ENCODE measurements at regions not wholly inside any gene's neighbourhood (a gene's known extent, or its start where the extent isn't known, plus 50 kb on each side); places are given as distances from the start of the nearest gene placed in this dataset.

DNA sequence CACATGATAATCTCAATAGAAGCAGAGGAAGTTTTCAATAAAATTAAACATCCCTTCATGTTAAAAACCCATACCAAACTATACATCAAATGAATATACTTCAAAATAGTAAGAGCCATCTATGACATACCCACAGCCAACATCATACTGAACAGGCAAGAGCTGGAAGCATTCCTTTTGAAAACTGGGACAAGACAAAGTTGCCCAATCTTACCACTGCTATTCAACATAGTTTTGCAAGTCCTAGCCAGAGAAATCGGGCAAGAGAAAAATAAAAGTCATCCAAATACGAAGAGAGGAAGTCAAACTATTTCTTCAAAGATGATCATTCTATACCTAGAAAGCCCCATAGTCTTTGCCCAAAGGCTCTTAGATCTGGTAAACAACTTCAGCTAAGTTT lies 454.7 kb upstream of the PRICKLE1 start:
- Mint-ChIP-seq H3K36me3 (ENCODE audit: low read depth) (no peaks in the 10 kb centered on the region), H3K27ac (no peak overlapping the region), H3K9me3 (peaks cover 12% of the 10 kb centered on the region), H3K4me3 (no peak overlapping the region), H3K27me3 (no peaks in the 10 kb centered on the region), H3K4me1 (no peaks in the 10 kb centered on the region)
- no peak for ATAC-seq (replicated peaks)

DNA sequence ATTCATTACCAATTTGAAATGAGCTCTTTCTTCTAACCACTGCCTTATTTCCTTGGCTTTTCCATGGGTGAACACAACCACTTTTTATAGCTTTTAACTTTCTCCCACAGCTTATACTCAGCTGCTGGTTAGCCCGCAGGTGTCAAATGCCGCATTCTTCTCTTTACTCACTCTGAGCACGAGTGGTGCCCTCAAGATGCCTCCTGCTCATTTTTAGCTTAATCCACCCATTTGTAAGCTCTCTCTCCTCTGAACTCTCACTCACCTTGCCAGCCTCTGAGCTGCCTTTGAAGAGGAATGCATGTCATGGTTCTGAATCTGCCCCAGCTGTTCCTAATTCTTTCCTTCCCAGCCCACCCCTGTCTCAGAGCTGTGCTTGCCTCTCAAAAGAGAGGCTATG lies 449.4 kb upstream of the PRICKLE1 start:
- Mint-ChIP-seq H3K36me3 (ENCODE audit: low read depth) (no peaks in the 10 kb centered on the region), H3K27ac (no peak overlapping the region), H3K4me1 (no peaks in the 10 kb centered on the region), H3K9me3 (peaks cover 18% of the 10 kb centered on the region), H3K27me3 (no peaks in the 10 kb centered on the region), H3K4me3 (no peak overlapping the region)
- no peak for ATAC-seq (replicated peaks)

DNA sequence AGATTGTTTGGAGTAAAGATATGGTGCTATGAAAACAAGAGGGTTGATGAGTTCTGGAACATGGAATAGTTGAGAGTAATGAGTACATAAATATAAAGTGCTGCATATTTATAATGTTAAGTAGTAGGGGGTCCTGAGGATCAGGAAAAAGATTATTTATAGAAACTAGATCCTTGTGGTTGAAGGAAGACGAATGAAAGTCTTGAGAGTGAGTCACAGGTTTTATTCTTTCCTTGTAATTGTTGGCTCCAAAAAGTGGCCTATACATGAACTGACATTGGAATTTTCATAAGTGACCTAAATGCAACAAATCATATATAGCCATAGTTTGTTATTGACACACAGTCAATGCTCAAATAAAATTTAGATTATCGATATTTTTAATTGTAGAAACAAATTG lies 440.4 kb upstream of the PRICKLE1 start:
- H3K4me3 Mint-ChIP-seq = no peak overlapping the region
- no peaks in the 10 kb centered on the region for H3K27me3 Mint-ChIP-seq
- peaks cover 18% of the 10 kb centered on the region for H3K9me3 Mint-ChIP-seq
- no peaks in the 10 kb centered on the region for H3K36me3 Mint-ChIP-seq (ENCODE audit: low read depth)
- ATAC-seq (replicated peaks) = no peak
- no peak overlapping the region for H3K27ac Mint-ChIP-seq
- H3K4me1 Mint-ChIP-seq = no peaks in the 10 kb centered on the region

DNA sequence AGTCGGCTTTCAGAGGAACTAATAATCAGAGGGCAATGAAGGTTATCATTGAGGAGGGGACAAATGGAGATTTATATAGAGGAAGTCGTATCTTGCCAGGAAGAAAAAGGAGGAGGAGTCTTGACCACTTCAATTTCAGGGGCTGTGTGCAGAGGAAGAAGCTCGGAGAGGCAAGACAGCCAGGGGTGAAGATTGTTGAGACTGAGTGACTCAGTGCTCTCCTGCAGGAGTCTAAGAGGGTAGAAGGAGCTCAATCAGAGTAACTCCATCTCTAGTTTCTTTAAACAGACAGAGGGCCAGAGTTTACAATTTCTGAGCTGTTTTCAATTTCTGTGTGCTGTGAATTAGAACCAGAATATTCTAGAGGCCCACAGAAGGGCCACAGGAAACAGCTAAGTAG lies 439.3 kb upstream of the PRICKLE1 start:
- ATAC-seq (replicated peaks) = no peak
- Mint-ChIP-seq H3K27ac (no peak overlapping the region), H3K36me3 (ENCODE audit: low read depth) (no peaks in the 10 kb centered on the region), H3K27me3 (no peaks in the 10 kb centered on the region), H3K4me1 (no peaks in the 10 kb centered on the region), H3K9me3 (peaks cover 9% of the 10 kb centered on the region), H3K4me3 (no peak overlapping the region)

DNA sequence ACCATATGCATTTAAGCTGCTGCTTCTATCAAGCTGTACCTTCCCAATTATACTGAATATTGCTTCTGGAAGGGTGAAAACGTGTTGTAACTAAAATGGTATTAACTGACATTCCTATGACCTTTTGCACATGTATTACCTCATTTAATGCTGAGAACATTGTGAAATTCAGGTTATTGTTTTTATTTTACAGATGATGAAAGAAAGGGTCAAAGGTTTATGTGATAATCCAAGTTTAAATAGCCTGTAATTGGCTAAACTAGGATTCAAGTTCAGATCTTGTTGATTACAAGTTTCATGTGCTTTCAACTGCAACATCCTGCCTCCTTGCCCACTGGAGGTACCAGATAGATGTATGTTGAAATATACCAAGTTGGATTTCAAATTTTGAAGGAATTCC lies 433.3 kb upstream of the PRICKLE1 start:
- Mint-ChIP-seq H3K27ac (no peak overlapping the region), H3K4me3 (no peak overlapping the region), H3K4me1 (no peaks in the 10 kb centered on the region), H3K9me3 (peaks cover 4% of the 10 kb centered on the region), H3K36me3 (ENCODE audit: low read depth) (no peaks in the 10 kb centered on the region), H3K27me3 (no peaks in the 10 kb centered on the region)
- no peak for ATAC-seq (replicated peaks)

DNA sequence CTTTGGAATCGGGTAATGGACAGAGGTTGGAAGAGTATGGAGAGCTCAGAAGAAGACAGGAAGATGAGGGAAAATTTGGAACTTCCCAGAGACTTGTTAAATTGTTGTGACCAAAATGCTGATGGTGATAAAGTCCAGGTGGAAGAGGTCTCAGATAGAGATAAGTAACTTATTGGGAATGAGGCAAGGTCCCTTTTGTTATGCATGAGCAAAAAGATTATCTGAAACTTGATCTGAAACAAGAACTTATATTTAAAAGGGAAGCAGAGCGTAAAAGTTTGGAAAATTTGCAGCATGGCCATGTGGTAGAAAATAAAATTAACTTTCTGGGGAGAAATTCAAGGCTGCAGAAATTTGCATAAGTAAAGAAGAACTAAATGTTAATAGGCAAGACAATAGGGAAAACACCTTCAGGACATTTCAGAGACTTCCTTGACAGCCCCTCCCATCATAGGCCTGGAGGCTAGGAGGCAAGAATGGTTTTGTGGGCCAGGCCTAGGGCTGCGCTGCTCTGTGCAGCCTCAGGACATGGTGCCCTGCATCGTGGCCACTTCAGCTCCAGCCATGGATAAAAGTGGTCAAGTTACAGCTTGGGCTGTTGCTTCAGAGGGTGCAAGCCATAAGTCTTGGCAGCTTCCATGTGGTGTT lies 425.7 kb upstream of the PRICKLE1 start:
- Mint-ChIP-seq H3K36me3 (ENCODE audit: low read depth) (no peaks in the 10 kb centered on the region), H3K4me3 (no peak overlapping the region), H3K4me1 (no peaks in the 10 kb centered on the region), H3K27ac (no peak overlapping the region), H3K9me3 (peaks cover 3% of the 10 kb centered on the region), H3K27me3 (no peaks in the 10 kb centered on the region)
- ATAC-seq (replicated peaks) = no peak

DNA sequence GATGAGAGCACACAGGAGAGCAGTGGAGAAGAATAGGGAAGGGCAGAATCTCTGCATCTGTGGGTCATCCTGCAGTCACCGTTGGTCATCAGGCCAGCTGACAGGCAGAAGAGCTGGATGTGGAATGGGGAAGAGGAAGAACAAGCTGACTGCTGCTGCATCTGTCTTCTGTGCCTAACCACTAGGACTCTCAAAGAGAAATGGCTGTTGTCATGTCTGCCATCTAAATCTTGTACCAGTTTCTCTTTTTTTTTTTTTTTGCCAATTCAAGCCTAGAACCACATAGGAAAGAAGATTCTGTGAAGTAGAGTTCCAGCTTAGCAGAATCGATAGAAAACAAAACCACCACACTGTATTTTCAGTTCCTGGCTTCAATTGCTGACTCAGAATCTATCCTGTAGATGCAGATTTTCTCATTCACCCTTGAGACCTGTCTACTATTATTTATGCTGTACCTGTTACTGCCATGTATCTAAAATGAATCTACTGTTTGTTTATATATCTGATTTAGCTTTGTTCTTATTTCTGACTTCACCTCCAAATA lies 421.9 kb upstream of the PRICKLE1 start:
- peaks cover 8% of the 10 kb centered on the region for H3K9me3 Mint-ChIP-seq

DNA sequence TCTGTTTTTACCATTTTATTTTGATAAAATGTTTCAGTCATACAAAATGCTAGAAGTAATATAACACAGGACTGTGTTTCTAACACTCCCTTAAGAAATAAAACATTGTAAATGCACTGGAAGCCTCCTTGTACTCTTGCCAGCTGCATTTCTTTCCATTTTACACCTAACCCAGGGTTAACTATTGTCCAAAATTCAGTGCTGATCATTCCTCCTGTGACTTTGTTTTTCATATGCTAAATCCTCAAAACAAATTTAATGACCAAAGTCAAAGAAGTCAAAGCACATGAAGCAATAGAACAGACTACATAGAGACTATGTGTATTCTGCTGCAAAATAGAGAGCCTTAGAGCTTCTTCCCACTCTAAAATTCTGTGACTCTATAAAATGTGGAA lies 420.3 kb upstream of the PRICKLE1 start:
- Mint-ChIP-seq H3K4me1 (no peaks in the 10 kb centered on the region), H3K9me3 (peaks cover 4% of the 10 kb centered on the region), H3K36me3 (ENCODE audit: low read depth) (no peaks in the 10 kb centered on the region), H3K4me3 (no peak overlapping the region), H3K27me3 (peaks cover 3% of the 10 kb centered on the region), H3K27ac (no peak overlapping the region)
- no peak for ATAC-seq (replicated peaks)

More for the DNA sequence above, 421.9 kb upstream of the PRICKLE1 start:
- no peak for ATAC-seq (replicated peaks)
- H3K27me3 Mint-ChIP-seq = no peaks in the 10 kb centered on the region
- no peak overlapping the region for H3K4me3 Mint-ChIP-seq
- no peaks in the 10 kb centered on the region for H3K36me3 Mint-ChIP-seq (ENCODE audit: low read depth)
- no peak overlapping the region for H3K27ac Mint-ChIP-seq
- no peaks in the 10 kb centered on the region for H3K4me1 Mint-ChIP-seq

DNA sequence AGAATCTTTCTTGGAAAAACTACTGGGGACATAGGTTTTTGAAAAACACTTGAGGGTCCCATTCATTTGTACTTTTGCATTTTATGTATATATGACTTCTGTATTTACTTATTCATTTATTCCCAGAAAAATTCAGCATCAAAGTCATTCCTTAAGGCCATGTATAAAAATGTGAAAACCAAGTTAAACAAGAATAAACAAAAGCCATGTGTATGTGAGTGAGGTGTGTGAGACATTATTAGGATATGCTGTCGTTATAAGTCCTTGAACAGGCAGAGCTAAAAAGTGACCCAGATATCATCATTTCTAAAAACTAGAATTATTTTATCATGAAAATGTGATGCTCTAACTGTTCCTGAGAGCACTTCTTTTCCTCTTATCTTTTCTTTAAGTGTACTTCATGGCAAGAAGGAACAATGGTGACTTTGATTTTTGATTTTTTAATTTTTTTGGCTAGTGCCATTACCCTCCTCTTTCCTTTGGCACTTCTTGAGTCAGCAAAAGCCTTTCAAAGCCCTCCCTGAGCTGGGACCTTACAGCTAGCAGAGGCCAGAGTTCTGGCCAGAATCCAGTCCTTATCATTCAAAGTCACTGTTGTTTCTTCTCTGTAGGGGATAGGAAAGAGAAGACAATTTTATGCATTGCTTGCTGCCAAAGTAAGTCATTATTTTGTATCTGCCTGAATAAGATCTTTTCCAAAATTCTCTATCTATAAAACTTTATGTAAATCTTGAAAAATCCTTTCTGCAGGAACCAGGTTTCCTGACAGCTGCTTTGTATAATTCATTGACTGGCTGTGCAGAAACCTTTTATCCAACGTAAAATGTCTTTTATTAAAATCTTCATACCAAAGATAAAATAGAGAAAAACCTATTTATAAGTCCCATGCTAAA lies 419.7 kb upstream of the PRICKLE1 start:
- Mint-ChIP-seq H3K36me3 (ENCODE audit: low read depth) (no peaks in the 10 kb centered on the region), H3K4me1 (no peaks in the 10 kb centered on the region), H3K9me3 (peaks cover 4% of the 10 kb centered on the region), H3K27me3 (peaks cover 3% of the 10 kb centered on the region), H3K27ac (no peak overlapping the region), H3K4me3 (no peak overlapping the region)
- ATAC-seq (replicated peaks) = no peak

DNA sequence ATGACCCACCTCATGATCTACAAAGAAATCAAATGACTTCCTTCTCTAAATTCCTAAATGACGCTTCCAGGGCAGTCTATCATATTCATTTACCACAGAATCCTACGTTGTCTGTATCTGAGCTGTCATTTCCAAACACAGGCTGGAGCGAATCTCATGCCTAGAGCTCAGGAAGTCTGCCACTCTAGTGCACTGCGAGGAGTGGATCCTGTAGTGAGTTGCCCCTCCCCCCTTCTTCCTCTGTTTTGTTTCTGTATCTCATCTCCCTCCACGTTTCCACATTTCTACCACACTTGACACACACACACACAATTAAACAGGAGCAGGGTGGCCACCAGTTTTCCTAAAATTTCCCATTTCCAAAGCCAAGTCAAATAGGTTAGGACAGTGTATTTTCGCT lies 415.4 kb upstream of the PRICKLE1 start:
- no peaks in the 10 kb centered on the region for H3K4me1 Mint-ChIP-seq
- H3K27me3 Mint-ChIP-seq = peaks cover 3% of the 10 kb centered on the region
- H3K4me3 Mint-ChIP-seq = no peak overlapping the region
- ATAC-seq (replicated peaks) = no peak
- no peaks in the 10 kb centered on the region for H3K36me3 Mint-ChIP-seq (ENCODE audit: low read depth)
- H3K9me3 Mint-ChIP-seq = peaks cover 7% of the 10 kb centered on the region
- H3K27ac Mint-ChIP-seq = no peak overlapping the region

DNA sequence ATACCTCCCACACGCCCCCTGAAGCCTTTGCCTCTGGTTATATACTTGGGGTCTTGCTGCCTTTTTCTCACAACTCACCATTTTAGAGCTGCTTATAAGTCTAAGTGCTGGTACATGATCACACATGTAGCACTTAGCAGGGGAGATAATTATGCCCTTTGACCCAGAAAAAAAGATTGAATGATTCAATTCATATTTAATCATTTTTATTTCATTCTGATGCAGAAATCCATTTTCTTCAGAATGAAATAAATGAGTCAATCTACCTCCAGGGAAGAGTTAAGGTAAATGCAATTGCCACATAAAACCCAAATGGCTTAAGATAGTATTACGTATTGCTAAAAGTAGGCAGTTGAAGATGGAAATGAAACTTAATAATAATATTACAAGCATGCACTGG lies 414.6 kb upstream of the PRICKLE1 start:
- Mint-ChIP-seq H3K27me3 (peaks cover 3% of the 10 kb centered on the region), H3K4me1 (no peaks in the 10 kb centered on the region)

DNA sequence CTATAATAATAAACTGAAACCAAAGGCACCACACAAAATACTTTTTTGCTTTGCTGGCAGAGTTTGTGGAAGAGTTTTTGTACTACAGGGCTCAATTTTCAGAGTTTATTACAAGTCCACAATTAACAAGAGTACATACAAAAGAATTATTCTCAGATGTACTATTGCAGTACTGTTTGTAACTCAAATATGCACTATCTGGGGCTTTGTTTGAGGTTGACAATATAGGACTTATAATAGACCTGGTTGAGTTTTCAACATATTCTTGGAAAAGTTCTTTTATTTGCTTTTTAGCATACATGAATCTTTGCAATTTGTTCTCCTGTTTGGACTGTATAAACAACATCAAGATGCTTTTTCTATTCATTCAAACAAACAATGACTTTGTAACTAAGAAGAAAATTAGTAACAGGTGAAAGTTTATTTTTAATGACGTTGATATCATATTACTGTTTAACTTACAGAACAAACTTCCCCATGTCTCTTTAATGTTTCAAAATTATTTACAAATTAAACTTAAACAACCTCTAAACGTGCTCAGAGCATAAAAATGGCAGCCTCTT lies 407.4 kb upstream of the PRICKLE1 start:
- H3K27ac Mint-ChIP-seq = no peak overlapping the region
- no peak overlapping the region for H3K4me3 Mint-ChIP-seq
- no peaks in the 10 kb centered on the region for H3K9me3 Mint-ChIP-seq
- H3K4me1 Mint-ChIP-seq = no peaks in the 10 kb centered on the region
- ATAC-seq (replicated peaks) = no peak
- H3K36me3 Mint-ChIP-seq (ENCODE audit: low read depth) = no peaks in the 10 kb centered on the region
- no peaks in the 10 kb centered on the region for H3K27me3 Mint-ChIP-seq

More for the DNA sequence above, 414.6 kb upstream of the PRICKLE1 start:
- Mint-ChIP-seq H3K9me3 (peaks cover 7% of the 10 kb centered on the region), H3K27ac (no peak overlapping the region), H3K4me3 (no peak overlapping the region), H3K36me3 (ENCODE audit: low read depth) (no peaks in the 10 kb centered on the region)
- no peak for ATAC-seq (replicated peaks)

DNA sequence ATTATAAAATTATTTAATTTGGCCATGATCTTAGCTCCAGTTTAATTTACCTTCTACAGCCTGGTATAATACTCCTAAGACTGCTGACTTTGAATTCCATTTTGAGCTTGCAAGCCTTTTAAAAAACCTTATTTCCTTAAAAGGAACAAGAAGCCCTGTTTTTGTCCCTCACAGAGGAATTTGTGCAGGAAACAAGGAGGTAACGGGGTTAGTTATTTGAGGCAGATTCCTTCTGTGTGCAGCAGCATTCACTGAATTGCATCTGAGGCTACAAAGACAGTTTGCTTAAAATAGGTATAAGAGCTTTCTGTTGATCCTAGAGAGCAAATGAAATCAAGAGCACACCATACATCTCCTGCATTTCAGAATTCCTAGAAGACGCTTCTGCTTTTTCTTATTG lies 403.3 kb upstream of the PRICKLE1 start:
- H3K9me3 Mint-ChIP-seq = no peaks in the 10 kb centered on the region
- no peaks in the 10 kb centered on the region for H3K27me3 Mint-ChIP-seq
- no peaks in the 10 kb centered on the region for H3K4me1 Mint-ChIP-seq
- no peak for ATAC-seq (replicated peaks)
- no peaks in the 10 kb centered on the region for H3K36me3 Mint-ChIP-seq (ENCODE audit: low read depth)
- H3K4me3 Mint-ChIP-seq = no peak overlapping the region
- no peak overlapping the region for H3K27ac Mint-ChIP-seq

DNA sequence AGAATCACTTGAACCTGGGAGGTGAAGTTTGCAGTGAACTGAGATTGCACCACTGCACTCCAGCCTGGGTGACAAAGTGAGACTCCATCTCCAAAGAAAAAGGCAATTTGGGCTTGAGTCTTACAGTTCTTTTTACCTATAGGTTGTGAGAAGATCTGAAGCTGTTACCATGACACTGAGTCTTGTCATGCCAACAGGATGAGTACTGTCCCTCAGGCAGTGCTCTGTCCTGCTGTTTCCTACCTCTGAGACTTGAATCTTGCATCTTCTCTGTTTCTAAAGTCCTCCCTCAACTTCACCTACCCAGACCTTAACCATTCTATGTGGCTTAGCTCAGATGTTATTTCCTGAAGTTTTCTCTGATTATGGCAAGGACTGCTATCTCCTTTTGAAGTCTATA lies 400.8 kb upstream of the PRICKLE1 start:
- Mint-ChIP-seq H3K27ac (no peak overlapping the region), H3K9me3 (no peaks in the 10 kb centered on the region), H3K36me3 (ENCODE audit: low read depth) (no peaks in the 10 kb centered on the region), H3K4me1 (no peaks in the 10 kb centered on the region), H3K4me3 (no peak overlapping the region), H3K27me3 (no peaks in the 10 kb centered on the region)
- no peak for ATAC-seq (replicated peaks)

DNA sequence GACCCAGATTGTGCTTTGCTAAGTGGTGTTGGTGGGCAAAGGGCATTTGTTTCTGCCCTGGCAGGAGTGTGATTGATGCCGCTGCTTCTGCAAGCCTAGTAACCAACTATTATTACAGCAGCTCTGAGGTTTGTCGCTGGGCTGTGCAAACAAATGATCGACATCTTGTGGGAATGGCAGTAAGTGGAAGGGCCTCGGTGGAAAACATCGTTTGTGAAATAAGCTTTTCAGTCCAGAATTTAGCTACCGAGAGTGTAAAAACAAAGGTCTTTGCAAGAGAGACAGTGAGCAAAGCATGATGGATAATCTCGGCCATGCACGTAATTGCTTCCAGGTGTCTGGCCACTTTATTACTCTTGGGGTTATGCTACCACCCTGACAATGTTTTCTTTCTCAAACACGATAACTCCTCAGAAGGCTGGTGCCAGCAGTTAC lies 397.7 kb upstream of the PRICKLE1 start:
- no peak overlapping the region for H3K27ac Mint-ChIP-seq
- no peaks in the 10 kb centered on the region for H3K36me3 Mint-ChIP-seq (ENCODE audit: low read depth)
- no peak overlapping the region for H3K4me3 Mint-ChIP-seq
- ATAC-seq (replicated peaks) = no peak
- H3K27me3 Mint-ChIP-seq = no peaks in the 10 kb centered on the region
- no peaks in the 10 kb centered on the region for H3K4me1 Mint-ChIP-seq
- H3K9me3 Mint-ChIP-seq = no peaks in the 10 kb centered on the region

All from activated T-helper 17 cell treated with anti-CD3 and anti-CD28 coated beads, Interleukin-2, amount 50 U/mL, for 72 hours (primary cell).